Fibroblast of lung (primary cell): ENCODE measurements at regions not wholly inside any gene's neighbourhood (a gene's known extent, or its start where the extent isn't known, plus 50 kb on each side); places are given as distances from the start of the nearest gene placed in this dataset.

ENCODE experiments used
- EZH2 ChIP-seq: IDR thresholded peaks from 2 replicates; pipeline ENCODE4 v1.5.1; 2012; ENCODE audit warnings: low read length, control low read depth, mild to moderate bottlenecking; ENCODE audit errors: missing control alignments
- TF ChIP-seq, protein P1 (sequence below), 2 donors: IDR thresholded peaks in 1 of 2; conservative IDR thresholded peaks in 1 of 2; 1 replicate in 1 of 2; 2 replicates in 1 of 2; pipeline ENCODE4 v1.5.1; 2011 to 2012; ENCODE audit warnings: low read length in 2 of 2, control low read depth in 1 of 2, inconsistent platforms in 1 of 2, low read depth in 1 of 2, mild to moderate bottlenecking in 1 of 2

DNA sequence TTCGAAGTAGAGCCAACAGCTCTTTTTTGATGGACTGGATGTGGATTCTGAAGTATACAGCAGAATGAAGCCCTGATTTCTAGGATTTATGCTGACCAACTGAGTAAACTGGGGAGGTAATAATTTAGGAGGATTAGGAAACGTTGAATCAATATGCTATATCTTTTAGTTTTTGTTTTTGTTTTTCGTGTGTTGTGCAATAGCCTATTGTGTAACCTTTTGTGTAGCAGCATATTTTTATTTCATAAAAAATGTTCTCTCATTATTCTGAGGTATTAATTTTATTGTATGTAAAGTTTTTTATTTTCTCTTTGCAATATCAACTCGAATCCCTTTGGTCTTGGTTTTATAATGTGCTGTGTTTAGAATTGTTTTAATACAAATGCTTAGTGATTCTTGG, 902.3 kb downstream of the EFNA5 start:
- TF ChIP-seq, protein P1, sequence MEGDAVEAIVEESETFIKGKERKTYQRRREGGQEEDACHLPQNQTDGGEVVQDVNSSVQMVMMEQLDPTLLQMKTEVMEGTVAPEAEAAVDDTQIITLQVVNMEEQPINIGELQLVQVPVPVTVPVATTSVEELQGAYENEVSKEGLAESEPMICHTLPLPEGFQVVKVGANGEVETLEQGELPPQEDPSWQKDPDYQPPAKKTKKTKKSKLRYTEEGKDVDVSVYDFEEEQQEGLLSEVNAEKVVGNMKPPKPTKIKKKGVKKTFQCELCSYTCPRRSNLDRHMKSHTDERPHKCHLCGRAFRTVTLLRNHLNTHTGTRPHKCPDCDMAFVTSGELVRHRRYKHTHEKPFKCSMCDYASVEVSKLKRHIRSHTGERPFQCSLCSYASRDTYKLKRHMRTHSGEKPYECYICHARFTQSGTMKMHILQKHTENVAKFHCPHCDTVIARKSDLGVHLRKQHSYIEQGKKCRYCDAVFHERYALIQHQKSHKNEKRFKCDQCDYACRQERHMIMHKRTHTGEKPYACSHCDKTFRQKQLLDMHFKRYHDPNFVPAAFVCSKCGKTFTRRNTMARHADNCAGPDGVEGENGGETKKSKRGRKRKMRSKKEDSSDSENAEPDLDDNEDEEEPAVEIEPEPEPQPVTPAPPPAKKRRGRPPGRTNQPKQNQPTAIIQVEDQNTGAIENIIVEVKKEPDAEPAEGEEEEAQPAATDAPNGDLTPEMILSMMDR (conservative IDR thresholded peaks at IDR 0.05 in 1 of 2, IDR thresholded peaks at IDR 0.05 in 1 of 2; ENCODE audit: low read depth in 1 of 2, low read length in 2 of 2): no peak
- no peak for TF ChIP-seq EZH2
